Pancreas (tissue), 10 donors: ENCODE measurements at regions not wholly inside any gene's neighbourhood (a gene's known extent, or its start where the extent isn't known, plus 50 kb on each side); places are given as distances from the start of the nearest gene placed in this dataset.

Source experiments
- ATAC-seq, 4 donors: fragments of 200-7000 bp; cut with Tn5 transposase; one replicate each; pipeline versions ENCODE4 v1.8.0 to v1.9.1; 2020; ENCODE audit warnings: mild to moderate bottlenecking in 4 of 4, moderate library complexity in 4 of 4
- DNase-seq, 6 donors: peaks; one replicate each; pipeline ENCODE4 v3.0.0-alpha.2; 2020
- FAIRE-seq: peaks from 2 replicates; lab custom pipeline; 2012; peaks lifted over from hg19 to GRCh38; lab: Jason Lieb, UNC
- H3K27ac ChIP-seq, 4 donors: fragments of 200-600 bp; sonication (generic); 1 replicate in 3 of 4; 2 replicates in 1 of 4; pipeline versions ENCODE4 v1.5.0 to v1.8.0; 2020
- H3K27me3 ChIP-seq, 4 donors: fragments of 200-600 bp; one replicate each; pipeline ENCODE4 v1.8.0; 2021
- H3K36me3 ChIP-seq, 3 donors: fragments of 200-600 bp; sonication (generic) in 1 of 3; one replicate each; pipeline versions ENCODE4 v1.5.0 to v1.8.0; 2020 to 2021
- H3K4me1 ChIP-seq, 3 donors: fragments of 200-600 bp; one replicate each; pipeline ENCODE4 v1.8.0; 2021
- H3K4me3 ChIP-seq, 4 donors: fragments of 200-600 bp; sonication (generic) in 2 of 4; one replicate each; pipeline versions ENCODE4 v1.5.0 to v1.8.0; 2020 to 2021
- H3K9me3 ChIP-seq, 4 donors: fragments of 200-600 bp; one replicate each; pipeline ENCODE4 v1.8.0; 2021
- CTCF ChIP-seq, 4 donors: fragments of 200-600 bp; sonication (generic) in 3 of 4; IDR thresholded peaks; one replicate each; pipeline versions ENCODE4 v1.5.0 to v1.8.0; 2021; ENCODE audit warnings: antibody characterized with exemption in 4 of 4
- WGBS, 2 donors: extraction: QIAGEN DNeasy Blood & Tissue Kit; methylation state at CpG; one replicate each; pipeline ENCODE4 v1.1.7; 2013; 5-methylcytosine and 5-hydroxymethylcytosine counted together
- intact Hi-C, 3 donors: fragments of 100-400 bp; cut with DNase I; formaldehyde crosslinking; loops; one replicate each; pipeline versions ENCODE4 v1.11.1 to v1.14.2; 2022
- donor health status: healthy with polysubstance abuse.
- donor health status: DM: no; HTN: no; CAD: no; lungs with moderate emphysema.
- donor health status: DM: no; HTN: no; CAD: no.
- donor health status: control.
- donor health status: control.
- donor health status: Bipolar disorder and iron deficiency.
- donor health status: DM: yes; HTN: yes; CAD: no.
- donor health status: DM: no; HTN: no; CAD: no.
- donor health status: DM: no; HTN: no; CAD: no.
- donor health status: DM: yes; HTN: yes; CAD: no.

- no peaks in the 10 kb centered on the region for H3K27me3 ChIP-seq
- H3K9me3 ChIP-seq, result no peaks in the 10 kb centered on the region
- ATAC-seq, result no peak
- no peak overlapping the region for H3K4me3 ChIP-seq
- TF ChIP-seq CTCF (IDR thresholded peaks at IDR 0.05), result no peak
- DNase-seq, result no peak
- no peaks in the 10 kb centered on the region for H3K4me1 ChIP-seq
- intact Hi-C loops, result no loop called here
- 92 to 94% methylated on average over 1 of the region's 1 CpG for WGBS, 2 donors
- FAIRE-seq, result no peak
- H3K36me3 ChIP-seq, result no peaks in the 10 kb centered on the region
- no peak overlapping the region for H3K27ac ChIP-seq
These were observed 134.6 kb upstream of the ITGB1 start for GRCh38 chr10:33092596-33092995.

- DNase-seq (no peak), FAIRE-seq (no peak), ATAC-seq (no peak)
- H3K9me3 ChIP-seq, result no peaks in the 10 kb centered on the region
- H3K4me3 ChIP-seq, result no peak overlapping the region
- no peaks in the 10 kb centered on the region for H3K27me3 ChIP-seq
- no peaks in the 10 kb centered on the region for H3K36me3 ChIP-seq
- intact Hi-C loops, result no loop called here
- no peak for TF ChIP-seq CTCF (IDR thresholded peaks at IDR 0.05)
- no peak overlapping the region for H3K27ac ChIP-seq
- 34 to 50% methylated on average over 1 of the region's 1 CpG for WGBS, 2 donors
- H3K4me1 ChIP-seq, result no peaks in the 10 kb centered on the region
These were observed 133.2 kb upstream of the ITGB1 start for GRCh38 chr10:33091201-33091600.

GRCh38 chr10:33088990-33089389, 131.0 kb upstream of the ITGB1 start:
- Histone ChIP-seq H3K9me3 (no peaks in the 10 kb centered on the region), H3K27ac (no peak overlapping the region), H3K4me1 (no peaks in the 10 kb centered on the region), H3K4me3 (no peak overlapping the region), H3K27me3 (no peaks in the 10 kb centered on the region), H3K36me3 (no peaks in the 10 kb centered on the region)
- TF ChIP-seq CTCF (IDR thresholded peaks at IDR 0.05), result no peak
- FAIRE-seq, result no peak
- ATAC-seq, result no peak
- 89 to 94% methylated on average over 6 of the region's 6 CpGs for WGBS, 2 donors
- intact Hi-C loops, result no loop called here
- DNase-seq, result no peak

GRCh38 chr10:33087922-33088321, 129.9 kb upstream of the ITGB1 start:
- 72 to 82% methylated on average over 1 of the region's 1 CpG for WGBS, 2 donors
- H3K9me3 ChIP-seq, result no peaks in the 10 kb centered on the region
- FAIRE-seq (no peak), DNase-seq (no peak), ATAC-seq (no peak)
- no peaks in the 10 kb centered on the region for H3K4me1 ChIP-seq
- H3K4me3 ChIP-seq, result no peak overlapping the region
- intact Hi-C loops, result no loop called here
- no peak overlapping the region for H3K27ac ChIP-seq
- H3K36me3 ChIP-seq, result no peaks in the 10 kb centered on the region
- no peaks in the 10 kb centered on the region for H3K27me3 ChIP-seq
- no peak for TF ChIP-seq CTCF (IDR thresholded peaks at IDR 0.05)

- Histone ChIP-seq H3K27me3 (no peaks in the 10 kb centered on the region), H3K4me3 (no peak overlapping the region), H3K4me1 (no peaks in the 10 kb centered on the region), H3K36me3 (no peaks in the 10 kb centered on the region), H3K27ac (no peak overlapping the region), H3K9me3 (no peaks in the 10 kb centered on the region)
- FAIRE-seq (no peak), ATAC-seq (no peak), DNase-seq (no peak)
- no peak for TF ChIP-seq CTCF (IDR thresholded peaks at IDR 0.05)
- intact Hi-C loops, result no loop called here
- 73 to 89% methylated on average over 3 of the region's 3 CpGs for WGBS, 2 donors
These were observed 129.1 kb upstream of the ITGB1 start for GRCh38 chr10:33087152-33087551.
